Left renal pelvis (tissue), 4 donors: ENCODE measurements at regions not wholly inside any gene's neighbourhood (a gene's known extent, or its start where the extent isn't known, plus 50 kb on each side); places are given as distances from the start of the nearest gene placed in this dataset.
A peak's percentile ranks its signal among the peaks of the same experiment; 100 is the strongest.

Source experiments
- DNase-seq, 4 donors: peaks; one replicate each; pipeline ENCODE4 v3.0.0-alpha.2; 2013; ENCODE audit warnings: low read depth in 4 of 4, low spot score in 3 of 4

GRCh38 chr13:80284290-80284689, 56.6 kb downstream of the SPRY2 start:
- DNase-seq = no peak

GRCh38 chr13:80278706-80279105, 62.2 kb downstream of the SPRY2 start:
- no peak for DNase-seq

GRCh38 chr13:80276371-80277289, 64.3 kb downstream of the SPRY2 start:
- peak in 3 of 4 donors; percentile 27 to 33 (median 29) for DNase-seq

- DNase-seq = no peak
Measured at GRCh38 chr13:80274643-80275042, 66.3 kb downstream of the SPRY2 start.

GRCh38 chr13:80273718-80274117, 67.2 kb downstream of the SPRY2 start:
- DNase-seq = no peak

GRCh38 chr13:80265348-80265747, 75.6 kb downstream of the SPRY2 start:
- no peak for DNase-seq

GRCh38 chr13:80263745-80264513, 77.0 kb downstream of the SPRY2 start:
- DNase-seq = no peak

- no peak for DNase-seq
Measured at GRCh38 chr13:80262051-80262695, 78.8 kb downstream of the SPRY2 start.

- no peak for DNase-seq
Measured at GRCh38 chr13:80259159-80259558, 81.8 kb downstream of the SPRY2 start.

GRCh38 chr13:80256352-80256932, 84.5 kb downstream of the SPRY2 start:
- DNase-seq = no peak

- no peak for DNase-seq
Measured at GRCh38 chr13:80255946-80256345, 85.0 kb downstream of the SPRY2 start.

- no peak for DNase-seq
Measured at GRCh38 chr13:80251403-80251802, 89.5 kb downstream of the SPRY2 start.

- no peak for DNase-seq
Measured at GRCh38 chr13:80250213-80250810, 90.6 kb downstream of the SPRY2 start.

- no peak for DNase-seq
Measured at GRCh38 chr13:80249516-80250212, 91.3 kb downstream of the SPRY2 start.

GRCh38 chr13:80245162-80245733, 95.7 kb downstream of the SPRY2 start:
- DNase-seq = no peak

- DNase-seq = no peak
Measured at GRCh38 chr13:80244574-80244973, 96.4 kb downstream of the SPRY2 start.

GRCh38 chr13:80242728-80243427, 98.0 kb downstream of the SPRY2 start:
- no peak for DNase-seq

- no peak for DNase-seq
Measured at GRCh38 chr13:80239571-80240255, 101.2 kb downstream of the SPRY2 start.
